ENCODE measurements at regions not wholly inside any gene's neighbourhood (a gene's known extent, or its start where the extent isn't known, plus 50 kb on each side); places are given as distances from the start of the nearest gene placed in this dataset.

DNA sequence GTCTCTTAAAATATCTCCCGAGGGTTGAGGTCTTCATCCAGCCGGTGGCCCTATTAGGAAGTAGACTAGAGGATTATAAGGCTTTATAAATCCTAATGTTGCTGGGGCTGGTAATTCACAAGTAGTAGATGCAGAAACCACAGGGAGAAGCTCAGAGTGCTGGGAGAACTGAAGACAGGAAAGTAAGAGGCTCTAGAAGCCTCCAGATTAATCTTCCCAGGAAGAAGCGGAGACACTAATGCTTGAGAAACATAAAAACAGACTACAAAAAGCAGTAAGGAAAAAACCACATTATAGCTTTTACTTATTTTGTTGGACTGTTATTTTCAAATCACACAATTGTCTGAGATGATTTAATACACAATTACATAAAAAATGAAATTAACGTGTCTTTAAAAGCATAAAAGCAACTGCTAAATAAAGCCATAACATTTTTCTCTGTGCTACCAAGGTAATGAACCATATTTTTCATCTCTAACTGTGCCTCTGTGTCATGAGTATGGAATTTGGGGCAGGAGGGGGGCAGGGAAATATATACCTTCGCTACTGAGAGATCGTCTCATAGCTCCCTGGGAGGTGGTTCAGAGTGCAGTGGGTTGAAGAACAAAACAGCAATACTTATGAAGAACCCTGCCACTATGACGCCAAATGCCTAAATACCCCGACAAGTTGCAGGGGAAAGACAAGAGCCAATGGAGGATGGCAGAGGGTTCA, 806.2 kb upstream of the WWC1 start:
- no peaks in the 10 kb centered on the region for H3K9me3 Mint-ChIP-seq (ENCODE audit: unreplicated experiment)
- no peak overlapping the region for H3K27ac Mint-ChIP-seq (ENCODE audit: low read depth, unreplicated experiment)
- TF ChIP-seq, protein P1, sequence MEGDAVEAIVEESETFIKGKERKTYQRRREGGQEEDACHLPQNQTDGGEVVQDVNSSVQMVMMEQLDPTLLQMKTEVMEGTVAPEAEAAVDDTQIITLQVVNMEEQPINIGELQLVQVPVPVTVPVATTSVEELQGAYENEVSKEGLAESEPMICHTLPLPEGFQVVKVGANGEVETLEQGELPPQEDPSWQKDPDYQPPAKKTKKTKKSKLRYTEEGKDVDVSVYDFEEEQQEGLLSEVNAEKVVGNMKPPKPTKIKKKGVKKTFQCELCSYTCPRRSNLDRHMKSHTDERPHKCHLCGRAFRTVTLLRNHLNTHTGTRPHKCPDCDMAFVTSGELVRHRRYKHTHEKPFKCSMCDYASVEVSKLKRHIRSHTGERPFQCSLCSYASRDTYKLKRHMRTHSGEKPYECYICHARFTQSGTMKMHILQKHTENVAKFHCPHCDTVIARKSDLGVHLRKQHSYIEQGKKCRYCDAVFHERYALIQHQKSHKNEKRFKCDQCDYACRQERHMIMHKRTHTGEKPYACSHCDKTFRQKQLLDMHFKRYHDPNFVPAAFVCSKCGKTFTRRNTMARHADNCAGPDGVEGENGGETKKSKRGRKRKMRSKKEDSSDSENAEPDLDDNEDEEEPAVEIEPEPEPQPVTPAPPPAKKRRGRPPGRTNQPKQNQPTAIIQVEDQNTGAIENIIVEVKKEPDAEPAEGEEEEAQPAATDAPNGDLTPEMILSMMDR (IDR thresholded peaks at IDR 0.05; ENCODE audit: unreplicated experiment): no peak
- DNase-seq (ENCODE audit: unreplicated experiment): peak; percentile 18
- H3K4me3 Mint-ChIP-seq (ENCODE audit: unreplicated experiment): no peak overlapping the region
- peaks cover 14% of the 10 kb centered on the region for H3K4me1 Mint-ChIP-seq (ENCODE audit: insufficient read depth, unreplicated experiment)
- H3K36me3 Mint-ChIP-seq (ENCODE audit: insufficient read depth, unreplicated experiment): no peaks in the 10 kb centered on the region
- ChIA-PET POLR2A (interaction anchor here (0.7 to 0.9 kb wide), 2 partner anchors 13 to 43 kb away, joined by 3 read pairs; no protein-coding TSS in a partner anchor), CTCF (interaction anchor here (0.6 to 1.2 kb wide), 3 partner anchors 17 to 40 kb away, joined by 3 to 4 read pairs (median 4); no protein-coding TSS in a partner anchor)
- intact Hi-C loops (cut with micrococcal nuclease): no loop called here
- BruUV-seq (replicated peaks): no TSS peak
- H3K27me3 Mint-ChIP-seq (ENCODE audit: insufficient read depth, unreplicated experiment): no peaks in the 10 kb centered on the region

DNA sequence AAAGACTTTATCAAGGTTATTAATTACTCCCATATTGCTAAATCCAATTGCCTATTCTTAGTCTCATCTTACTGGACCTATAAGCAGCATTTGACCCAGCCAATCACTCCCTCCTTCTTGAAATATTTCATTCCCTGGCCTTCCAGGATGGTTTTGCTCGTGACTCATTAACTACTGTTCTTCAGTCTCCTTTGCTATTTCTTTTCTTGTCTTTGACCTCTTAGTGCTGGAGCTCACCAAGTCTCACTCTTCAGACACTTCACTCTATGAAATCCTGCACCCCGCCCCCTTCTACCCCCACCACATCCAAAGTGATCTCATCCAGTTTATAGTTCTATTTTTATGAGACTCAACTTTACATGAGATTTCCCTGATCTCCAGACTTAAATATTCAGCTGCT, 803.1 kb upstream of the WWC1 start:
- Mint-ChIP-seq H3K36me3 (ENCODE audit: insufficient read depth, unreplicated experiment) (no peaks in the 10 kb centered on the region), H3K27me3 (ENCODE audit: insufficient read depth, unreplicated experiment) (no peaks in the 10 kb centered on the region), H3K4me1 (ENCODE audit: insufficient read depth, unreplicated experiment) (peaks cover 13% of the 10 kb centered on the region), H3K9me3 (ENCODE audit: unreplicated experiment) (no peaks in the 10 kb centered on the region), H3K4me3 (ENCODE audit: unreplicated experiment) (no peak overlapping the region), H3K27ac (ENCODE audit: low read depth, unreplicated experiment) (no peak overlapping the region)
- intact Hi-C loops (cut with micrococcal nuclease): no loop called here
- no TSS peak for BruUV-seq (replicated peaks)
- ChIA-PET CTCF (interaction anchor here (0.7 kb wide), 1 partner anchor 686 kb away, joined by 3 read pairs; no protein-coding TSS in a partner anchor), POLR2A (no interaction called here)
- TF ChIP-seq, protein P1 (IDR thresholded peaks at IDR 0.05; ENCODE audit: unreplicated experiment): no peak
- no peak for DNase-seq (ENCODE audit: unreplicated experiment)

DNA sequence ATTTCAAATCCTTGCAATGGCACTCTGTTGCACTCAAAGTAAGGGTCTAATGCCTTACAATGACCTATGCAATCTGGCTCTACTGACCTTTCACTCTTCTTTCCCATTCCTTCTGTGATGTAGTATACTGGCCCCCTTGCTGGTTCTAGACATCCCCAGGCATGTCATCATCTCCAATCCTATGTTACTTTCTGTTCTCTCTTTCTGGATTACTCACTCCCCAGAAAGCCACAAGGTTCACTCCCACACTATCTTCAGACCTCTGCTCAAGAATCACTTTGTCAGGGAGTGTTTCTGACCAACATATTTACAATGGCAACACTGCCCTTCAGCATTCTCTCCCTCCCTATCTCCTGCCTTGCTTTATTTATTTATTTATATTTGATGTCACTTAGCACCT, 802.2 kb upstream of the WWC1 start:
- TF ChIP-seq, protein P1 (IDR thresholded peaks at IDR 0.05; ENCODE audit: unreplicated experiment): no peak
- H3K27ac Mint-ChIP-seq (ENCODE audit: low read depth, unreplicated experiment): no peak overlapping the region
- no peaks in the 10 kb centered on the region for H3K27me3 Mint-ChIP-seq (ENCODE audit: insufficient read depth, unreplicated experiment)
- no peaks in the 10 kb centered on the region for H3K36me3 Mint-ChIP-seq (ENCODE audit: insufficient read depth, unreplicated experiment)
- ChIA-PET CTCF (interaction anchor here (0.7 kb wide), 1 partner anchor 685 kb away, joined by 3 read pairs; no protein-coding TSS in a partner anchor), POLR2A (no interaction called here)
- H3K4me3 Mint-ChIP-seq (ENCODE audit: unreplicated experiment): no peak overlapping the region
- H3K4me1 Mint-ChIP-seq (ENCODE audit: insufficient read depth, unreplicated experiment): peaks cover 13% of the 10 kb centered on the region
- no peaks in the 10 kb centered on the region for H3K9me3 Mint-ChIP-seq (ENCODE audit: unreplicated experiment)
- peak; percentile 60 for DNase-seq (ENCODE audit: unreplicated experiment)
- BruUV-seq (replicated peaks): no TSS peak
- intact Hi-C loops (cut with micrococcal nuclease): no loop called here

DNA sequence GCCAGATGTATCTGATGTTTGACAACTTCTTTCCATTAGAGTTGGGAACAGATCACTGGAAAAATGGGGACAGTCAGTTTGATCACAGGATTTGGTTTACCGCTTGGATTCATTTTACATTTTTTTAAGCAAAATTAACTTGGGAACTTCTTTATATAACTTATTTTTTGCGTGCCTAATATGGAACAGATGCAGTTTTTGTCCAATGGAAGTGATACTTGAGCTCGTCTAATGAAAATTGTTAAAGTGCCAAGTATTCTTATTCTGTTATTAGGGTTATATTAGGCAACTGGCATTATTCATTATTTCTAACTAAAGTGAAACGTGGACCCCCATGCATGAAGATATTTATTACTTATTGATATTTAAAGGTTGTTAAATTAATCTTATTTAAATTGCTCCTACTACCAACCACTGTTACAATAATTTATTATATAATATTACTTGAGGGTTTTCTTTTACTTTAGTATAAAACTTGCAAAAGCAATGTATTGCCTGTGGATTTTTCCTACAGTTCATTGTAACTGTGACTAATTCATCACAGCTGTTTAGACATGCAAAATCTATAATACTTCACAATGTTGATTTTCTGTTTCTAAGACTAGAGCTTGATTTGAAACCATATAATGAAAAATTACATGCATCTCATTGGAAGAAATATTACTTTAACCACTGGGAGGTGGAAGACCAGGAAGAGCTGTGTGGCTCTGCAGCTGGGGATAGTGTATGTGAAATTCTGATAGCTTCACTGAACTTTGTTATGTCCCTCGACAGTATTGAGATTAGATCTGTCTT, 787.3 kb upstream of the WWC1 start:
- no peaks in the 10 kb centered on the region for H3K9me3 Mint-ChIP-seq (ENCODE audit: unreplicated experiment)
- no peak overlapping the region for H3K4me3 Mint-ChIP-seq (ENCODE audit: unreplicated experiment)
- no peaks in the 10 kb centered on the region for H3K36me3 Mint-ChIP-seq (ENCODE audit: insufficient read depth, unreplicated experiment)
- no peak for DNase-seq (ENCODE audit: unreplicated experiment)
- H3K4me1 Mint-ChIP-seq (ENCODE audit: insufficient read depth, unreplicated experiment): no peaks in the 10 kb centered on the region
- BruUV-seq (replicated peaks): no TSS peak
- no peaks in the 10 kb centered on the region for H3K27me3 Mint-ChIP-seq (ENCODE audit: insufficient read depth, unreplicated experiment)
- POLR2A ChIA-PET: interaction anchor here (0.7 kb wide), 1 partner anchor 149 kb away, joined by 3 read pairs; no protein-coding TSS in a partner anchor
- no peak overlapping the region for H3K27ac Mint-ChIP-seq (ENCODE audit: low read depth, unreplicated experiment)
- intact Hi-C loops (cut with micrococcal nuclease): no loop called here
- TF ChIP-seq, protein P1 (IDR thresholded peaks at IDR 0.05; ENCODE audit: unreplicated experiment): no peak
- CTCF ChIA-PET: interaction anchor here (0.5 to 0.8 kb wide), 5 partner anchors 9 to 694 kb away, joined by 3 to 5 read pairs (median 3); no protein-coding TSS in a partner anchor

Data from MCF 10A (cell line).